Epithelial cell of prostate (primary cell): ENCODE measurements at regions not wholly inside any gene's neighbourhood (a gene's known extent, or its start where the extent isn't known, plus 50 kb on each side); places are given as distances from the start of the nearest gene placed in this dataset.
A peak's percentile ranks its signal among the peaks of the same experiment; 100 is the strongest.

Experiments used
- DNase-seq: peaks from one replicate; pipeline ENCODE4 v3.0.0-alpha.2; 2011; ENCODE audit warnings: low read depth, low spot score
- H3K27ac ChIP-seq: fragments of 450-650 bp; 2 replicates; pipeline ENCODE4 v1.5.1; 2017; ENCODE audit warnings: mild to moderate bottlenecking

GRCh38 chr2:12152888-12153287, 406.5 kb downstream of the LPIN1 start:
- no peak for DNase-seq
- H3K27ac ChIP-seq: no peak overlapping the region

GRCh38 chr2:12155303-12156051, 409.0 kb downstream of the LPIN1 start:
- no peak for DNase-seq
- peak overlapping the region; percentile 58 for H3K27ac ChIP-seq

GRCh38 chr2:12156349-12156748, 409.9 kb downstream of the LPIN1 start:
- no peak for DNase-seq
- H3K27ac ChIP-seq: peak overlapping the region; percentile 58

- no peak for DNase-seq
- H3K27ac ChIP-seq: no peak overlapping the region
Observed at GRCh38 chr2:12161085-12161484, 414.7 kb downstream of the LPIN1 start.

GRCh38 chr2:12162269-12163247, 416.1 kb downstream of the LPIN1 start:
- H3K27ac ChIP-seq: no peak overlapping the region
- no peak for DNase-seq

- DNase-seq: no peak
- H3K27ac ChIP-seq: no peak overlapping the region
Observed at GRCh38 chr2:12163866-12164265, 417.4 kb downstream of the LPIN1 start.

- H3K27ac ChIP-seq: no peak overlapping the region
- DNase-seq: no peak
Observed at GRCh38 chr2:12164689-12165088, 418.3 kb downstream of the LPIN1 start.

GRCh38 chr2:12167525-12168317, 421.3 kb downstream of the LPIN1 start:
- H3K27ac ChIP-seq: no peak overlapping the region
- no peak for DNase-seq

GRCh38 chr2:12168354-12168753, 421.9 kb downstream of the LPIN1 start:
- H3K27ac ChIP-seq: peak overlapping the region; percentile 56
- no peak for DNase-seq

- no peak for DNase-seq
- H3K27ac ChIP-seq: peak overlapping the region; percentile 56
Observed at GRCh38 chr2:12168791-12169388, 422.5 kb downstream of the LPIN1 start.

- DNase-seq: no peak
Observed at GRCh38 chr2:12169721-12170120, 423.3 kb downstream of the LPIN1 start.

GRCh38 chr2:12170121-12170520, 423.7 kb downstream of the LPIN1 start:
- H3K27ac ChIP-seq: peak overlapping the region; percentile 56
- no peak for DNase-seq

More at GRCh38 chr2:12169721-12170120, 423.3 kb downstream of the LPIN1 start:
- H3K27ac ChIP-seq: peak overlapping the region; percentile 56

GRCh38 chr2:12173271-12173942, 427.0 kb downstream of the LPIN1 start:
- no peak for DNase-seq
- no peak overlapping the region for H3K27ac ChIP-seq

GRCh38 chr2:12173943-12174340, 427.5 kb downstream of the LPIN1 start:
- no peak for DNase-seq
- no peak overlapping the region for H3K27ac ChIP-seq

GRCh38 chr2:12175323-12175722, 428.9 kb downstream of the LPIN1 start:
- H3K27ac ChIP-seq: no peak overlapping the region
- no peak for DNase-seq

- H3K27ac ChIP-seq: no peak overlapping the region
- no peak for DNase-seq
Observed at GRCh38 chr2:12176623-12177454, 430.4 kb downstream of the LPIN1 start.

GRCh38 chr2:12177455-12178288, 431.2 kb downstream of the LPIN1 start:
- DNase-seq: no peak
- H3K27ac ChIP-seq: no peak overlapping the region
